ENCODE measurements at regions not wholly inside any gene's neighbourhood (a gene's known extent, or its start where the extent isn't known, plus 50 kb on each side); places are given as distances from the start of the nearest gene placed in this dataset.

DNA sequence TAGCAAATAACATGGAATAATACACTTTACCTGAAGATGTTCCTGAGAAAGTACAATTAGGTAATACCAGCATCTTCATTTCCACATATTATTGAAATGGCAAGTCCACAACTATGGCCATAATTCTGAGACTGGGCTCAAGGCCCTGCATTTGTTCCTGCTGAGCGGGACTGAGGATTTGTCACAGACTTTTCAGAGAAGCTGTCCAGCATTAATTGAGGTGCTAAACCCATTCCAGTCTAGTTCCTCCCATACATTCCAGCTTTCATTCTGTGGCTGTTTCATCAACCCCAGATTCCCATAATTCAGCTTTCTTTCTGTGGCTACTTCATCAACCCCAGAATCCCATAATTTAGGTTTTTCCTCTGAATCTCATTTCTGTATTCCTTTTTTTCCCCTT is 293.4 kb upstream of the GBE1 start:
- no peak for DNase-seq (ENCODE audit: low read depth in 4 of 4, low spot score in 3 of 4)

DNA sequence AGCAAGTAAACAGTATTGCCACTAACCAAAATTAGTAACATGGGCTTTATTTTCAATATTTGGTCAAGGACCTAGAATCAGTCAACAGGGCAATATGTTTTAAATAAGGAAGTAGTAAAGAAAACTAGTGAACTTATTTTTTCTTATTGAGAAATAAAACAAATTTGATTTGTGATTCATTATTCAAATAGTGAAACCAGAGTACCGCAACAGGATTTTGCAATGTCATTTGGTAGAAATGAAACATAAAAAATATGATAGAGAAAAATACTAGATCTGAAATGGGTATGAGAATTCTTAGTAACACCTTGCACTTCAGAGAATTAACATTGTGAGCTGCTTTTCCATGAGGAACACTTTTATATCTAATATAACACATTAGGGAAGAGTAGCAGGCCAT is 291.8 kb upstream of the GBE1 start:
- no peak for DNase-seq (ENCODE audit: low read depth in 4 of 4, low spot score in 3 of 4)

DNA sequence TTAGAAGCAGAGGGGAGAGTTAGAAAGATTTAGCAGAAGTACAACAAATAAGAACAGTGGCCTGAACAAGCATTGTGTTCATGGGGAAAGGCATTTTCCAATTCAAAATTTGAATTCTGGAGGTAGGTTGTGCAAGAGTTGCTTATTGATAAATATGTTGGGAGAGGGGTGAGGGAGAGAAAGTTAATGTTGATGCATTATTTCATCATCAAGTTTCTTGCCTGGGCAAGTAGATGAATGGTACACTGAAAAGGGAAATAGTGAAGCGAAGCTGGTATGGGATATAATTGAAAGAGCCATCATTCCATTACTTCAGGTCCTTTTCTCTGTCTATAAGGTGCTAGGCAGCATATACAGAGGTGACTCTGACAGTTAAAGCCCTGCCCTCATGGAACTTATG is 288.9 kb upstream of the GBE1 start:
- no peak for DNase-seq (ENCODE audit: low read depth in 4 of 4, low spot score in 3 of 4)

DNA sequence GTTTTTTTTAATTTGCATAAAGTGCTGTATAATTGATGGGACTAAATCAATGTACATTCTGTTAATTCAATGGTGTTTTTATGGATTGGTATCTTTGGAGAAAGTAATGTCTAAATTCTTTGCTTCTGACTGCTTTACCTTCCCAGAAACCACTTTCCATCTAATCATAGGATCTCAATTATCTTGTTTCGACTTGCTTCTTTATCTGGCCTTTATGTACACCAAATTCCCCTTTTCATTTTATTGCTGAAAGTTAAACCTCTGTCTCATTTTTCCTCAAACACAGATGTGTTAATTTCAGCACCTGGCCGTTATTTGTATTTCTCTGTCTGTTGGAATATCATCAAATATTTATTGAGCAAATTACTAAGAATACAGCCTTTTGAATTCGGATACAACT is 287.3 kb upstream of the GBE1 start:
- DNase-seq (ENCODE audit: low read depth in 4 of 4, low spot score in 3 of 4), result no peak

DNA sequence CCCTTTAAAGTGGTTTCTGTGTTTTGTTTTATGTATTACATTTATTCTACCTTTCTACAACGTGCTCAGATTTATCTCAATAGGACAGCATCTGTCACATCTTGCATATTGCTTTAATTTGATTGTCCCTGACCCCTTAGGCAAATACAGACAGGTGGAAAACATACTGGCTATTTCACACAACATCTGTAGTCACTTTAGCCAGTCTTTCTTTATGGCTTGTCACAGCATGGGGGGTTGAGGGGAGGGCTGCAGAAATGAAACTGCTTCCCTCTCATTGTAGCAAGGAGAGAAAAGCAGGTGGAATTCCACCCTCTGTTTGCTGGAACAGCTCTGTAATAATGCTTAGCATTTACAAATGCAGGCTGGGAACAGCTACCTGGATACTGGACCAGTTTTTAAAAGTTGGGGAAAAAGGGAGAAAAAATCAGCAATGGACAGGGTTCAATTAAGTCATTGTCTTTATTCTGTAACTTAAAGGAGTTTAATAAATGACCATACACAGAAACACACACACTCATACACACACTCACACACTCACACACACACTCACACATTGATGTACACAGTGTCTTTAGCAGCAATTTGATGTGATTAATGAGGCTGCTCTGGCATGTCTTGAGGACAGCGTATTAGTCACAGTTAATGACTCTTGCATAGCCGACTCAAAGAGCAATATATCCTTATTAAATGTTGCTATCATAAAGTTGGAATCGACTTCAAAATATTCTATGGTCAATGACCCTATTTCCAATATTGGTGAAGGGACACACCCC is 283.7 kb upstream of the GBE1 start:
- peak in 2 of 4 donors; percentile 3 for DNase-seq (ENCODE audit: low read depth in 4 of 4, low spot score in 3 of 4)

DNA sequence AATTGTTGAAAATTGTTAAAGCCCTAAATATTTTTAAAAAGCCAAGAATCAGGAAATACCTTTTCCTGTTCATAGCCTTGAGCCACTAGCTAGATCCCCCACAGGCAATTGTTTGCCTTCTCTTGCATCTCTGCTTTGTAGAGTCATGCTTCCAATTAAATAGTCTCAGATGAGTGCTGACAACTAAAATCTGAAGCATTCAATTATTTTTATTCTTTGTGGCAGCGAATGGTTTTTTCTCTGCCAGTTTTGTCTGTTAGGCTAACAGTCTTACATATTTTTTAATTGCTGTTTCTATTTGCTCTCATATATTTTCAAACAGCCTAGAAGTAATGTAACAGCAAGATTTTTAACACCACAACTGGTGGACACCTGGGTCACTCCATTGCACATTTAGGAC is 277.1 kb upstream of the GBE1 start:
- no peak for DNase-seq (ENCODE audit: low read depth in 4 of 4, low spot score in 3 of 4)

DNA sequence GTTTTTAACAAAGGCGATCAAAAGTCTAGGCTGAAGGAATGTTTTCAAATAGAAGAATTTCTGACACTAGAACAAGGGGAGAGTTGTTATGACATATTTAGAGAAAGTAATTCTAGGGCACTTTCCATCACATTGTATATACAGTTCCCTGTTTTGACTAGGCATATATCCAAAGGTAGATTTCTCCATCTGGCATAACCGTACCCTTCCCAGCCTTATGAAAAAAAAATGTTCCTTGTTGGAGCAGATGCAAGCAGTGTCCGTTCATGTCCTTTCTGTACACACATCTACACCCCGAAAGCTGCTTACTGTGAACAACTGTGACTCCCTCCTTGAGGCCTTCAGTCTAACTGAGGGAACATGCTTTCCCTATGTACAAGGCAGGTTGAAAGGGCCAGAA is 271.7 kb upstream of the GBE1 start:
- DNase-seq (ENCODE audit: low read depth in 4 of 4, low spot score in 3 of 4), result no peak

DNA sequence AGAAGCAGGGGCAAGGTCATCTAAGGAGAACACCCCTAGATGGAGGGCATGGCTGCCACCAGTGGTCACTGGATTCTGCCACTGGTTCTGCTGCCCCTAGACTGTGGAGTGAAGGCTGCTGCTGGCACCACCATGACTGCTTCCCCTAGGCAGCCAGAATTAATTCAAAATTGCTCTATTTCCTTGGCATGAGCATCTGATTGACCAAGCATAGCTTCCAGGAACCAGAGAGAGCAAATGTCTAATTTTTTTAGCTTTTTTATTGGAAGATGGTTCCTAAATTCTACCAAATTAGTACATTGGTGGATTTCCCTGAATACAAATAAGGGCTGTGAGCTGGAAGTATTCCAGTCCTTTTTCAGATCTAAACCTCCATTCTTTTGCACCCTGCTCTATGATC is 270.2 kb upstream of the GBE1 start:
- no peak for DNase-seq (ENCODE audit: low read depth in 4 of 4, low spot score in 3 of 4)

DNA sequence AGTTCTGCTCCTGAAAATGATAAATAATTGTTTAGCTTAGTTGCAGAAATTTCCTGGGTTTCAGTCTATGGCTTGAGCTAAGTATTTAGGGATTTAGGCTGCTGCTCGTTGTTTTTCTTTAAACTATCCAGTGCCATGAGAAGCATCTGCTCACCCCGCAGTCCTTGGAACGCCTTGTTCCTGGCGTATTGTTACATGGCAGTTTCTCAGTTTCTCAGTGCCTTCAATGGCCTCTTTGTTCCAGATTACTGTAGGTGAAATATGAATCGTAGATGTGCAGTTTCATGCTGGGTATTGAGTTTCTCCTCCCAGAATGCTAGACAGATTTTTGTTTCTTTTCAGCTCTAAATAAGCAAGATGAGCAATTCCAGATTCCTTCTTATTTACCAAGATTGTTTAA is 269.5 kb upstream of the GBE1 start:
- no peak for DNase-seq (ENCODE audit: low read depth in 4 of 4, low spot score in 3 of 4)

DNA sequence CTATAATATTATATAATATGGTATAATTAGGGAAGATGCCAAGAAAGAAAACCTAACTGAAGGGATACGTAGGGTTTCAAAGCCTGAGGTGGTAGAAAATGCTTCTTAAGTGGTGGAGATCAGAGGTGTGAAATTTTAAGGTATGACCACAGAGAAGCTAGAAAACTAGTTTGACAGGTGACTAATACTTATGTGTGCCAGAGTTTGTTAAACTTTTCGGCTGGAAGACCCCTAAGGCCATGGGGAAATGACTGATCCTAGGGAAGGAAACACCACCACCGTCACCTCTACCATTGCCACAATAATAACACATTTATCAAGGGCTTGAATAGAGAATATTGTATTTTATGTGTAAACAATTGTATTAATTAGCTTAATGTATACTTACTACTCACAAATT is 261.4 kb upstream of the GBE1 start:
- DNase-seq (ENCODE audit: low read depth in 4 of 4, low spot score in 3 of 4), result no peak

DNA sequence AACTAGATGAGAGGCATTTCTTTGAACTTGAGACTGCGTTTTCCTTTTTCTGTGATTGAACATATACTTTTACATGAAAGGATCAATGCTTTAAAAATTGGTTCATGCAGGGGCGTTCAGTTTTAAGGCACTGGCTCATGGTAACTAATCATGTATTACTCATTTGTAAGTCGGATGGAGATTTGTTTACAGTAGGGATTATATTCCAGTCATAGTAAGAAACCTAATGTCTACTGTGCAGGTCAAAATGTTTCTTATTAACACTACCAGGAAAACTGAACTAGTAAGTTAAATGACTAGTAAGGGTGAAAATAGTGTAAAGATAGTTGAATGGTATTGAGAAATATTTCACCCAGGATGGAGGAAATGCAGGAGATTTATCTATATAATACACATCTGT is 258.8 kb upstream of the GBE1 start:
- no peak for DNase-seq (ENCODE audit: low read depth in 4 of 4, low spot score in 3 of 4)

DNA sequence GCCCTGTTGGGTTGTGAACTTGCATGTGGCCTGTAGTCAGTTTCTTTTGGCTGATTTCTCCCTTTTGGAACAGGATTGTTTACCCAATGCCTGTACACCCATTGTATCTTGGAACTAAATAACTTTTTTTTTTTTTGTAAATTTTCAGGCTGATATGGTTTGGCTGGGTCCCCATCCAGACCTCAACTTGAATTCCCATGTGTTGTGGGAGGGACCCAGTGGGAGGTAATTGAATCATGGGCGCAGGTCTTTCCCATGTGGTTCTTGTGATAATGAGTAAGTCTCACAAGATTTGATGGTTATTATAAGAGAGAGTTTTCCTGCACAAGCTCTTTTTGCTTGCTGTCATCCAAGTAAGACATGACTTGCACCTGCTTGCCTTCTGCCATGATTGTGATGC is 253.8 kb upstream of the GBE1 start:
- no peak for DNase-seq (ENCODE audit: low read depth in 4 of 4, low spot score in 3 of 4)

DNA sequence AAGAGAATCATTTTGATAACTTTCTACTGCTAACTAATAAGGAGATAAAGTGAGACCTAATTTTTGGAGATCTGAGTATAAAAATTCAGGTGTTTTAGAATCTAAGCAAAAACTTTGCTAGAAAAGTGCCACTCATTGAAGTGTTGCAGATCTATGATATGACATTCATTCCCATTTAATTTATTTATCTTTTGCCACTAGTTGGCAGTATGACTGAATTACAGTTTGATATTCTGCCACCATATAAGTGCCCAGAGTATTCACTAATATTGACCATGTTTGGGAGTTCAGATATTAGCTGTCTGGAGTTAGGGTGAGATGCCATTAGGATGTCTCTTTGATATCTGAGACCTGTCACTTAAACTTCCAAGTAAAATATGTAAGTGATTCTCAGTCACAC is 251.3 kb upstream of the GBE1 start:
- no peak for DNase-seq (ENCODE audit: low read depth in 4 of 4, low spot score in 3 of 4)

DNA sequence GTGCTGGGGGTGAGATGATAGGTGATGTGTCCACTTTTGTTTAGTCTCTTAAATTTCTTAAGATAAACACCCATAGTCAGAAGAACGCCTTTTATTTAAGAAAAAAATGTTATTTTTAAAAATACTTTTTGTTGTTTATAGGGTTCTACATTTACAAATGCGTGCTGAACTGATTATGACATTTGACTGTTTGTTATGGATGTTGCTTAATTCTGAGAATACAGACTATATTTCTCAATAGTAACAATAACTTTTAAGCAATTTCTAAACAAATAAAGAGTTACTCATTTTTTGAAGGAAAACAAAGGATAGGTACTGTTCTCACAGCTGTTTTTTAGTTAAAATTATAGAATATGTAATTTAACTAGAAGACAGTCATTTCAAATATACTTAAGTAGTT is 249.9 kb upstream of the GBE1 start:
- DNase-seq (ENCODE audit: low read depth in 4 of 4, low spot score in 3 of 4), result no peak

DNA sequence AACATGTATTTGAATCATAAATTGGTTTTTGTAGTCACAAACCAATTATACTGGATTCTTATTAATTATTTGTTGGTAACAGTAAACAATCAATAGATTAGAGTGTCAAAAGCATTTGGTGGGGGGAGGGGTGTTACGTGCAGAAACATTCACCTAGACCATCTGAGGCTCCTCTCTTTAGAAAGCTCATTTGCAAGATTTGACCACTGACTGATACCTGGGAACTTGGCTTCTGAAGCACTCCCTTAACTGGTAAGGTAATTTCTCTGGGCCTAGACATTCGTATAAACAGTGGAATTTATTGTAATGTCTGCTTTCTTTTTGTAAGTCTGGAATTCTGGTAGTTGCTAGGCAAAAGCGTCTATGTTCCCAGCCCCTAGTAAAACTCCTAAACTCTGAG is 243.8 kb upstream of the GBE1 start:
- no peak for DNase-seq (ENCODE audit: low read depth in 4 of 4, low spot score in 3 of 4)

DNA sequence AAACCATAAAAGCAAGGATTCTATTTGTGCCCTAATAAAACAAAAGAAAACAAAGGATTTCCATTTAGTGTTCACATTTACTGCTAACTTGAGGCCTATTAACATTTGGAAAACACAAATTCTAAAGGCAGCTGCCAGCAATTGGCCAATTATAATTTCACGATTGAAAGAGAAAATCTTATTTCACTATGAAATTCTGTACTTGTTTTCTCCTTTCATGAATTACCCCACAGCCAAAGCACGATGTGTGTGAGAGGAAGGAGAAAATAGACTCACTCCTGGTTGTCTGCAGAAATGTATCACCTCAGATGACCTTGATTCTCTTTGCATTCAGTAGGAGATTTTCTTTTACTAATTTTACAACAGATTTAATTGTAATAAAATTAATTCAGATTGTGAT is 242.8 kb upstream of the GBE1 start:
- no peak for DNase-seq (ENCODE audit: low read depth in 4 of 4, low spot score in 3 of 4)

DNA sequence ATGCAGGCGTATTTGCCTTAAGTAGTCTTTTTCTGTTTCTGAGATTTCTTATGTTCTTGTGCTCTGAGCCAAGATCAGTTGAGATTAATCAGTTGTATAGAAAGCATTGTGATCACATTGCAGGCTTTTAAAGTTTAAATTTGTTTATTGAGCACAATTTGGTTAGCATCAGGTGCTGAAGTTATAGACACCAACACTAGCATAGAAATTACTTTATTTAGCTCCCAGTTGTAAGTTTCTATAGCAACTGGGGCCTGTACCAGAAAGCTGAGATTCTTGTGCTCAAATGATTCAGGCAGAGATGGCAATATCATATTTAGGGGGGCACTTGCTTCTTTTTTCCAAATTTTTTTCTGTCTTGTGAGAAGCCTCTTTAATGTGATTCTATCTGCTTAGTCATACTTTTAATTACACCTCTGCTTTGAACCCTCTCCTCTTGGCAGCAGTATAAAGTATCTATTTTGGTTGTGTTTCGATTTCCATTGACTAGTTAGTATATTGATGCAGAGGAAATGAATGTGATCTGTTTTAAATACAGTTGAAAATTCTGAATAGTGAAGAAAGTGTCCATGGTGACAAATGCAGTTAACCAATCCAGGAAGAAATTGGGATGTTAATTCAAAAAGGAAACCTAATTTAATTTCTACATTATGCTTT is 241.7 kb upstream of the GBE1 start:
- DNase-seq (ENCODE audit: low read depth in 4 of 4, low spot score in 3 of 4), result no peak

DNA sequence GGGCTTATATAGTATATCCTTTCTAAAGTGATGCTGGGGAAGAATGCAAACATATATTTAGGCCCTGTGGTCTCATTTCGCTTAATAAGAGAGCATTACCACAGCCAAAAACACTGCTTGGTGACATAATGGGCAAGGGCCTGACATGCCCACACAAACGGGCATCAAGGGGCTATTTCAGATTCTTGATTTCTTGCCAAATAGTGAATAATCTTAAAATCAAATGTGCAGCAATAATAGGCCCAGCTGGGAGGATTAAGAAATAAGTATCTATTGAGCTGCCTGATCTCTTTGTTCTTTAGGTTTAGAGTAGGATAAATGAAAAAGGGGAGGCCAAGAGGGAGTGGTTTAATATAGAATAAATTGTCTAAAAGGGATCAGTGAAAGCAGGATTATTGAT is 241.0 kb upstream of the GBE1 start:
- DNase-seq (ENCODE audit: low read depth in 4 of 4, low spot score in 3 of 4), result no peak

DNA sequence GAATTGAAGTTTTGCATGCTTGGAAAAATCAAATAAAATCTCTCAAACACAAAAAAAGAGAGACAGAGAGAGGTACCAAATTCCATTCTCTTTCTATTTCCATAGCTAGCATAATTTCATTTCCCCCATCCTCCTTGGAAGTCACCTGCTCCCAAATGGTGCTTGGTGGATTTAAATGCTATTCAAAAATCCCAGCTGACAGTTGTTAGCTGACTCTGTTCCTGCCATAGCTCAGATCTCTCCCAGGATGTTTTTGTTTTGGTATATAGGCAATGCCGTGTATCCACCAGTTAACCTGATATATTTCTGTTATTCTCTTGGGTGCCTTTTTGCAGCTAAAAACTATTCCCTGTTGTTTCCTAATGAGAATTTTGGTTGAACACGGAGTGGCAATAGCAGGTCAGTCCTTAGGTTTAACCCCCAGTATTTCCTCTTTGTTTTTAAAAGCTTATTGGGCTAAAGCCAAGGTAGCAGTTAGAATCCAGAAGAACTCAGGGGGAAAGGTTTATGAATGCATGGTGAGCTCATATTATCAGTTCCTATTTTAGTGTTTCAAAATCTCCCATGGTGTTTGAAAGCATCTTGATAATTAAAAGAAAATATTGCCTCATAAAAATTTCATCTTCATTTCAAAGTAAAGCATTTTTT is 240.0 kb upstream of the GBE1 start:
- no peak for DNase-seq (ENCODE audit: low read depth in 4 of 4, low spot score in 3 of 4)

DNA sequence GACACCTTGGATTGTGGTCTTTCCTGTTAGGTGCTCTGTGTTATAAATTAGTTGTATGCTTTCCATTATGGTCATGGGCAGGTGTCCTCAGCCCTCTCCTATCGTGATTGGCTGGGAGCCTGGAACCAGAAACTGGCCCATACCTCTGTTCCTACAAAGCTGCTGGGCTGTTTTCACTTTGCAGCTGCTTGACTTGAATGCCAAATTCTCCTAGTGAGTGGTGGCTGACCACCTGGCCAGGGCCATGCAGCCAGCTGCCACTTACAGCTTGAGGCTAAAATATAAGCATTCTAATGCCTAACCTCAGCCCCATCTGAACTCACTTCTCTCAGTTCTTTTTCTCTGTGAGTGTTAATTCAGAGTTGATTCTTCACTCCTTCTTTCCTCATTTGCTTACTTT is 239.3 kb upstream of the GBE1 start:
- no peak for DNase-seq (ENCODE audit: low read depth in 4 of 4, low spot score in 3 of 4)

DNA sequence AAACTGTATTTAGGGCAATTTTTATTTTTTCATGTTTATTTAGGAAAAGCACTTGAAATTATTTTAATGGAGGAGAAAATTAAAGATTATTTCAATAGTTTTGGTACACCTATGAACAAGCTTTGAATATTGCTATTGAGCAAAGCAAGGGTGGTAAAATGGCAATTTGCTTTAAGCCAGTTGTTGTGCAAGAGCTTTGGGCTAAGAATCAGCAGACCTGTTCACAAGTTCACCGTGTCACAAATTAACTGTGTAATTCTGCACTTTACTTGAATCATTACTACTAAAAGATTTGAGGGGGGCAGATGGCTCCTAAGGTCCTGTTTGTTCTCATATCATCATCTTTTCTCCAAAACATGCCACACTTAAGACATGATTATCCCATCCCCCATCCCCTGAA is 238.9 kb upstream of the GBE1 start:
- no peak for DNase-seq (ENCODE audit: low read depth in 4 of 4, low spot score in 3 of 4)

DNA sequence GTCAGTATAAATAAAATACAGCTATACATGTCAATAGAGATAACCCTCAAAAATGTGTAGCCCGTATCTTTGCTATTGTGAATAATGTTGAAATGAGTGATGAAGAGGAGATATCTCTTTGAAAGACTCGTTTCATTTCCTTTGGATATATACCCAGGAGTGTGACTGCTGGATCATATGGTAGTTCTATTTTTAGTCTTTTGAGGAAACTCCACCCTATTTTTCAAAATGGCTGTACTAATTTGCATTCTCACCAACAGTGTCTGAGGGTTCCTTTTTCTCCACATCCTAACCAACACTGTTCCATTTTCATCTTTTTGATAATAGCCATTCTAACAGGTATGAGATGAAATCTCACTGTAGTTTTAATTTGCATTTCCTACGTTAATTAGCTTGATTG is 237.5 kb upstream of the GBE1 start:
- DNase-seq (ENCODE audit: low read depth in 4 of 4, low spot score in 3 of 4), result no peak
